BJ (cell line): ENCODE measurements at regions not wholly inside any gene's neighbourhood (a gene's known extent, or its start where the extent isn't known, plus 50 kb on each side); places are given as distances from the start of the nearest gene placed in this dataset.

Source experiments
- CTCF ChIA-PET: fragments of 350-600 bp; formaldehyde crosslinking; extraction: SDS; loops from one replicate; lab custom pipeline; 2021; ENCODE audit warnings: antibody characterized with exemption, inconsistent platforms; lab: Yijun Ruan, JAX
- POLR2A ChIA-PET: fragments of 300-600 bp; sonication (Branson Sonifier 250); formaldehyde crosslinking; extraction: SDS; loops from one replicate; lab custom pipeline; 2021; ENCODE audit warnings: antibody characterized with exemption; lab: Charles Lee
- DNase-seq: peaks from one replicate; pipeline ENCODE4 v3.0.0-alpha.2; 2011; ENCODE audit warnings: low read depth
- H3K27me3 ChIP-seq: 2 replicates; pipeline ENCODE4 v1.6.0; 2011; ENCODE audit warnings: low read length; ENCODE audit not compliant: control insufficient read depth, insufficient read depth
- H3K36me3 ChIP-seq: 2 replicates; pipeline ENCODE4 v1.5.1; 2011; ENCODE audit warnings: low read length; ENCODE audit not compliant: control insufficient read depth, insufficient read depth
- H3K4me3 ChIP-seq: 2 replicates; pipeline ENCODE4 v1.5.1; 2011; ENCODE audit warnings: low read depth, mild to moderate bottlenecking, control low read depth, low read length
- CTCF ChIP-seq: IDR thresholded peaks from 2 replicates; pipeline ENCODE4 v1.5.1; 2011; ENCODE audit warnings: low read depth, mild to moderate bottlenecking, control low read depth, inconsistent platforms, low read length, moderate library complexity; ENCODE audit not compliant: insufficient read depth

GRCh38 chr21:23463365-23463764 is 2143.9 kb downstream of the MRPL39 start:
- DNase-seq = no peak
- H3K27me3 ChIP-seq = no peaks in the 10 kb centered on the region
- H3K36me3 ChIP-seq = no peaks in the 10 kb centered on the region
- H3K4me3 ChIP-seq = no peak overlapping the region
- no peak for TF ChIP-seq CTCF
- CTCF ChIA-PET = no interaction called here
- POLR2A ChIA-PET = no interaction called here

GRCh38 chr21:23455676-23456075 is 2151.6 kb downstream of the MRPL39 start:
- ChIA-PET POLR2A (no interaction called here), CTCF (no interaction called here)
- H3K36me3 ChIP-seq = no peaks in the 10 kb centered on the region
- no peak for TF ChIP-seq CTCF
- no peaks in the 10 kb centered on the region for H3K27me3 ChIP-seq
- DNase-seq = no peak
- no peak overlapping the region for H3K4me3 ChIP-seq

GRCh38 chr21:23452384-23453083 is 2154.7 kb downstream of the MRPL39 start:
- Histone ChIP-seq H3K36me3 (no peaks in the 10 kb centered on the region), H3K4me3 (no peak overlapping the region), H3K27me3 (no peaks in the 10 kb centered on the region)
- POLR2A ChIA-PET = no interaction called here
- no peak for DNase-seq
- CTCF ChIA-PET = no interaction called here
- no peak for TF ChIP-seq CTCF

GRCh38 chr21:23445307-23445706 is 2162.0 kb downstream of the MRPL39 start:
- no peaks in the 10 kb centered on the region for H3K27me3 ChIP-seq
- ChIA-PET POLR2A (no interaction called here), CTCF (no interaction called here)
- no peaks in the 10 kb centered on the region for H3K36me3 ChIP-seq
- DNase-seq = no peak
- H3K4me3 ChIP-seq = no peak overlapping the region
- TF ChIP-seq CTCF = no peak

GRCh38 chr21:23438081-23438480 is 2169.2 kb downstream of the MRPL39 start:
- no peaks in the 10 kb centered on the region for H3K36me3 ChIP-seq
- ChIA-PET POLR2A (no interaction called here), CTCF (no interaction called here)
- TF ChIP-seq CTCF = no peak
- no peaks in the 10 kb centered on the region for H3K27me3 ChIP-seq
- H3K4me3 ChIP-seq = no peak overlapping the region
- no peak for DNase-seq
